Spleen (tissue), 7 donors: ENCODE measurements at regions not wholly inside any gene's neighbourhood (a gene's known extent, or its start where the extent isn't known, plus 50 kb on each side); places are given as distances from the start of the nearest gene placed in this dataset.

Source experiments
- CTCF ChIP-seq, 11 experiments: fragments of 200-600 bp in 7 of 11; fragments of 450-650 bp in 4 of 11; sonication (generic) in 4 of 11; IDR thresholded peaks in 8 of 11; conservative IDR thresholded peaks in 3 of 11; 1 replicate in 7 of 11; 2 replicates in 4 of 11; pipeline versions ENCODE4 v1.4.0 to v1.8.0; 2016 to 2021; ENCODE audit warnings: antibody characterized with exemption in 11 of 11, inconsistent platforms in 4 of 11, mild to moderate bottlenecking in 1 of 11
- POLR2A ChIP-seq, 3 donors: fragments of 450-650 bp; IDR thresholded peaks; one replicate each; pipeline ENCODE4 v1.5.1; 2017; ENCODE audit warnings: antibody characterized with exemption in 3 of 3, mild to moderate bottlenecking in 1 of 3
- POLR2AphosphoS5 ChIP-seq, 3 donors: sonication (generic); formaldehyde crosslinking; IDR thresholded peaks; one replicate each; pipeline ENCODE4 v1.5.1; 2017; ENCODE audit warnings: antibody characterized with exemption in 3 of 3
- donor health status: DM: no; HTN: no; CAD: no; lungs with moderate emphysema.
- donor health status: DM: no; HTN: no; CAD: no.
- donor health status: DM: no; HTN: no; CAD: no.

GRCh38 chr15:96117270-96117669 is 213.2 kb upstream of the NR2F2 start:
- TF ChIP-seq CTCF (IDR thresholded peaks at IDR 0.05 in 8 of 11, conservative IDR thresholded peaks at IDR 0.05 in 3 of 11) (no peak), POLR2A (IDR thresholded peaks at IDR 0.05) (no peak), POLR2AphosphoS5 (IDR thresholded peaks at IDR 0.05) (no peak)
